K562 (cell line): ENCODE measurements at regions not wholly inside any gene's neighbourhood (a gene's known extent, or its start where the extent isn't known, plus 50 kb on each side); places are given as distances from the start of the nearest gene placed in this dataset.

Experiments
- ARNT ChIP-seq, 2 experiments: fragments of 450-650 bp; IDR thresholded peaks; 2 replicates each; pipeline ENCODE4 v1.6.1; 2016; ENCODE audit warnings: mild to moderate bottlenecking in 1 of 2
- BCOR ChIP-seq: fragments of 450-650 bp; IDR thresholded peaks from 2 replicates; pipeline ENCODE4 v1.6.1; 2016
- BRCA1 ChIP-seq, 2 experiments: fragments of 450-650 bp in 1 of 2; sonication (generic) in 1 of 2; formaldehyde crosslinking in 1 of 2; IDR thresholded peaks; 2 replicates each; pipeline versions ENCODE4 v1.5.0 to v1.6.1; 2017 to 2020; ENCODE audit warnings: mild to moderate bottlenecking in 1 of 2, missing genetic modification reagents in 1 of 2
- ELF2 ChIP-seq: fragments of 250-450 bp; sonication (Bioruptor Pico); IDR thresholded peaks from 2 replicates; pipeline ENCODE4 v1.5.0; 2021; ENCODE audit warnings: mild to moderate bottlenecking
- ETV5 ChIP-seq: sonication (generic); formaldehyde crosslinking; IDR thresholded peaks from 2 replicates; pipeline ENCODE4 v1.4.0; 2020; ENCODE audit warnings: low read depth, mild to moderate bottlenecking, missing genetic modification reagents
- HLTF ChIP-seq: fragments of 450-650 bp; IDR thresholded peaks from 2 replicates; pipeline ENCODE4 v1.6.1; 2016
- MAFF ChIP-seq: IDR thresholded peaks from 2 replicates; pipeline ENCODE4 v1.6.1; 2012; ENCODE audit warnings: low read length, improper control_type of control experiment
- MYNN ChIP-seq, 2 experiments: sonication (generic); formaldehyde crosslinking in 1 of 2; IDR thresholded peaks; 2 replicates each; pipeline versions ENCODE4 v1.5.0 to v1.6.1; 2016 to 2020; ENCODE audit warnings: antibody characterized with exemption in 1 of 2, missing genetic modification reagents in 1 of 2
- NR2C2 ChIP-seq, 2 experiments: fragments of 200-800 bp in 1 of 2; sonication (Bioruptor generic) in 1 of 2; sonication (generic) in 1 of 2; formaldehyde crosslinking in 1 of 2; IDR thresholded peaks; 2 replicates each; pipeline versions ENCODE4 v1.6.1 to v1.8.0; 2016 to 2022; ENCODE audit warnings: mild to moderate bottlenecking in 1 of 2, missing compliant biosample characterization in 1 of 2, missing genetic modification characterization in 1 of 2, missing genetic modification reagents in 1 of 2
- NR4A1 ChIP-seq, 2 experiments: fragments of 250-450 bp in 1 of 2; fragments of 450-650 bp in 1 of 2; sonication (Bioruptor Pico) in 1 of 2; IDR thresholded peaks; 2 replicates each; pipeline versions ENCODE4 v1.4.0 to v1.6.1; 2016 to 2020; ENCODE audit warnings: mild to moderate bottlenecking in 2 of 2, missing compliant biosample characterization in 1 of 2, missing genetic modification characterization in 1 of 2, moderate library complexity in 1 of 2
- PYGO2 ChIP-seq: fragments of 450-650 bp; IDR thresholded peaks from 2 replicates; pipeline ENCODE4 v1.6.1; 2016; ENCODE audit warnings: mild to moderate bottlenecking, missing genetic modification characterization, moderate library complexity, missing compliant biosample characterization
- SMC3 ChIP-seq: conservative IDR thresholded peaks from 2 replicates; pipeline ENCODE4 v1.6.1; 2011; ENCODE audit warnings: low read depth, low read length, improper control_type of control experiment; ENCODE audit not compliant: insufficient read depth
- SNRNP70 ChIP-seq: fragments of 200-400 bp; formaldehyde crosslinking; optimal IDR thresholded peaks from 2 replicates; pipeline ENCODE3; 2017; ENCODE audit warnings: low read depth, low read length
- SREBF2 ChIP-seq: sonication (generic); formaldehyde crosslinking; IDR thresholded peaks from 2 replicates; pipeline ENCODE4 v1.4.0; 2020; ENCODE audit warnings: mild to moderate bottlenecking, missing genetic modification reagents
- TCF7 ChIP-seq: sonication (generic); IDR thresholded peaks from 2 replicates; pipeline ENCODE4 v1.6.1; 2016; ENCODE audit warnings: antibody characterized with exemption, borderline replicate concordance
- XRCC5 ChIP-seq: fragments of 200-400 bp; formaldehyde crosslinking; IDR thresholded peaks from 2 replicates; pipeline ENCODE4 v1.6.1; 2017; ENCODE audit warnings: low read depth, mild to moderate bottlenecking, low read length
- ZNF174 ChIP-seq: fragments of 250-450 bp; sonication (Bioruptor Pico); IDR thresholded peaks from 2 replicates; pipeline ENCODE4 v1.4.0; 2020; ENCODE audit warnings: mild to moderate bottlenecking
- ZNF41 ChIP-seq: fragments of 250-450 bp; sonication (Bioruptor Pico); conservative IDR thresholded peaks from 2 replicates; pipeline ENCODE4 v1.4.0; 2020; ENCODE audit warnings: mild to moderate bottlenecking
- ZNF668 ChIP-seq: fragments of 250-450 bp; sonication (Bioruptor Pico); IDR thresholded peaks from 2 replicates; pipeline ENCODE4 v1.8.0; 2022; ENCODE audit warnings: mild to moderate bottlenecking, inconsistent platforms
- TF ChIP-seq, protein P1 (sequence below): fragments of 450-650 bp; IDR thresholded peaks from 2 replicates; pipeline ENCODE4 v1.6.1; 2017; ENCODE audit warnings: antibody characterized with exemption, mild to moderate bottlenecking
- TF ChIP-seq, protein P2 (sequence below): IDR thresholded peaks from 2 replicates; pipeline ENCODE4 v1.6.1; 2014; ENCODE audit warnings: antibody characterized with exemption
- TF ChIP-seq, protein P3 (sequence below): fragments of 450-650 bp; formaldehyde crosslinking; IDR thresholded peaks from 2 replicates; pipeline ENCODE4 v1.4.0; 2022; ENCODE audit warnings: mild to moderate bottlenecking, moderate library complexity

DNA sequence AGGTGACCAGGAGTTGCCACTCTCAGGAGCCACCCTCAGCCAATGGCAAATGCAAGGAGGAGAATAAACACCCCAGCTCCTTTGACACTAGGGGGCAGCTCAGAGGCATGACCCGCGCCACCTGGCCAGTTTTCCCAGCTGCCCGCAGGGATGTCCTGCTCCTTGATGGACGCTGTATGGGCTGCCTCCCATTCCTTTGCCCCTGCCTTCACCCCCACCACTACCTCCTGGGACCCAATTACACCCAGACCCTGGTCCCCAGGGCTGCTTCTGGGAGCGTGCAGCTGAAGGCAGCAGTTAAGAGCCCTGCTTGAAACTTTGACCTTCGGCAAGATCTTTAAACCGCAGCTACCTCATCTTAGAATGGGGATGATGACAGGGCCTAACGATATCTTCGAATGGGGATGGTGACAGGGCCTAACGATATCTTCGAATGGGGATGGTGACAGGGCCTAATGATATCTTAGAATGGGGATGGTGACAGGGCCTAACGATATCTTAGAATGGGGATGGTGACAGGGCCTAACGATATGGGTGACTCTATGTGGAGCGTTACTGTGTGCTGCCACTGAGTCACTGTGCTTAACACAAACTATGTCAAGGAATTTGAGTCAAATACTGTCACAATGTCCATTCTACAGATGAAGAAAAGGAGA, 163.0 kb upstream of the KAZN start (continued):
- TF ChIP-seq, protein P1, sequence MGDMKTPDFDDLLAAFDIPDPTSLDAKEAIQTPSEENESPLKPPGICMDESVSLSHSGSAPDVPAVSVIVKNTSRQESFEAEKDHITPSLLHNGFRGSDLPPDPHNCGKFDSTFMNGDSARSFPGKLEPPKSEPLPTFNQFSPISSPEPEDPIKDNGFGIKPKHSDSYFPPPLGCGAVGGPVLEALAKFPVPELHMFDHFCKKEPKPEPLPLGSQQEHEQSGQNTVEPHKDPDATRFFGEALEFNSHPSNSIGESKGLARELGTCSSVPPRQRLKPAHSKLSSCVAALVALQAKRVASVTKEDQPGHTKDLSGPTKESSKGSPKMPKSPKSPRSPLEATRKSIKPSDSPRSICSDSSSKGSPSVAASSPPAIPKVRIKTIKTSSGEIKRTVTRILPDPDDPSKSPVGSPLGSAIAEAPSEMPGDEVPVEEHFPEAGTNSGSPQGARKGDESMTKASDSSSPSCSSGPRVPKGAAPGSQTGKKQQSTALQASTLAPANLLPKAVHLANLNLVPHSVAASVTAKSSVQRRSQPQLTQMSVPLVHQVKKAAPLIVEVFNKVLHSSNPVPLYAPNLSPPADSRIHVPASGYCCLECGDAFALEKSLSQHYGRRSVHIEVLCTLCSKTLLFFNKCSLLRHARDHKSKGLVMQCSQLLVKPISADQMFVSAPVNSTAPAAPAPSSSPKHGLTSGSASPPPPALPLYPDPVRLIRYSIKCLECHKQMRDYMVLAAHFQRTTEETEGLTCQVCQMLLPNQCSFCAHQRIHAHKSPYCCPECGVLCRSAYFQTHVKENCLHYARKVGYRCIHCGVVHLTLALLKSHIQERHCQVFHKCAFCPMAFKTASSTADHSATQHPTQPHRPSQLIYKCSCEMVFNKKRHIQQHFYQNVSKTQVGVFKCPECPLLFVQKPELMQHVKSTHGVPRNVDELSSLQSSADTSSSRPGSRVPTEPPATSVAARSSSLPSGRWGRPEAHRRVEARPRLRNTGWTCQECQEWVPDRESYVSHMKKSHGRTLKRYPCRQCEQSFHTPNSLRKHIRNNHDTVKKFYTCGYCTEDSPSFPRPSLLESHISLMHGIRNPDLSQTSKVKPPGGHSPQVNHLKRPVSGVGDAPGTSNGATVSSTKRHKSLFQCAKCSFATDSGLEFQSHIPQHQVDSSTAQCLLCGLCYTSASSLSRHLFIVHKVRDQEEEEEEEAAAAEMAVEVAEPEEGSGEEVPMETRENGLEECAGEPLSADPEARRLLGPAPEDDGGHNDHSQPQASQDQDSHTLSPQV: peak; percentile 93
- TF ChIP-seq SMC3 (no peak; the same call in 1 of the 2 replicates), BCOR (no peak; the same call in none of the 2 replicates), MYNN (IDR thresholded peaks at IDR 0.05) (peak; percentile 92), MYNN (CRISPR knock-in tag; IDR thresholded peaks at IDR 0.05) (no peak), MAFF (peak; percentile 38; the same call in 1 of the 2 replicates), ZNF41 (CRISPR knock-in tag) (peak; percentile 73), ARNT (IDR thresholded peaks at IDR 0.05) (peak; percentile 36 to 77; a peak in 3 of 4 replicates), SREBF2 (CRISPR knock-in tag) (peak; percentile 62; the same call in 1 of the 2 replicates), NR2C2 (CRISPR knock-in tag; IDR thresholded peaks at IDR 0.05) (no peak), NR2C2 (tag; IDR thresholded peaks at IDR 0.05) (peak; percentile 79), XRCC5 (peak; percentile 73; the same call in 1 of the 2 replicates), HLTF (peak; percentile 43; the same call in 1 of the 2 replicates), NR4A1 (CRISPR knock-in tag; IDR thresholded peaks at IDR 0.05) (peak; percentile 67; the same call in 1 of the 2 replicates), NR4A1 (tag; IDR thresholded peaks at IDR 0.05) (no peak), BRCA1 (IDR thresholded peaks at IDR 0.05) (no peak), BRCA1 (CRISPR knock-in tag; IDR thresholded peaks at IDR 0.05) (no peak), SNRNP70 (no peak), ELF2 (no peak), ZNF668 (no peak), TCF7 (no peak), PYGO2 (tag) (no peak), ETV5 (CRISPR knock-in tag) (peak; percentile 61), ZNF174 (no peak)
- TF ChIP-seq, protein P2, sequence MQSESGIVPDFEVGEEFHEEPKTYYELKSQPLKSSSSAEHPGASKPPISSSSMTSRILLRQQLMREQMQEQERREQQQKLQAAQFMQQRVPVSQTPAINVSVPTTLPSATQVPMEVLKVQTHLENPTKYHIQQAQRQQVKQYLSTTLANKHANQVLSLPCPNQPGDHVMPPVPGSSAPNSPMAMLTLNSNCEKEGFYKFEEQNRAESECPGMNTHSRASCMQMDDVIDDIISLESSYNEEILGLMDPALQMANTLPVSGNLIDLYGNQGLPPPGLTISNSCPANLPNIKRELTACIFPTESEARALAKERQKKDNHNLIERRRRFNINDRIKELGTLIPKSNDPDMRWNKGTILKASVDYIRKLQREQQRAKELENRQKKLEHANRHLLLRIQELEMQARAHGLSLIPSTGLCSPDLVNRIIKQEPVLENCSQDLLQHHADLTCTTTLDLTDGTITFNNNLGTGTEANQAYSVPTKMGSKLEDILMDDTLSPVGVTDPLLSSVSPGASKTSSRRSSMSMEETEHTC: peak; percentile 53; the same call in 1 of the 2 replicates
- TF ChIP-seq, protein P3, sequence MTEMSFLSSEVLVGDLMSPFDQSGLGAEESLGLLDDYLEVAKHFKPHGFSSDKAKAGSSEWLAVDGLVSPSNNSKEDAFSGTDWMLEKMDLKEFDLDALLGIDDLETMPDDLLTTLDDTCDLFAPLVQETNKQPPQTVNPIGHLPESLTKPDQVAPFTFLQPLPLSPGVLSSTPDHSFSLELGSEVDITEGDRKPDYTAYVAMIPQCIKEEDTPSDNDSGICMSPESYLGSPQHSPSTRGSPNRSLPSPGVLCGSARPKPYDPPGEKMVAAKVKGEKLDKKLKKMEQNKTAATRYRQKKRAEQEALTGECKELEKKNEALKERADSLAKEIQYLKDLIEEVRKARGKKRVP (CRISPR knock-in tag): peak; percentile 61; the same call in 1 of the 2 replicates
